ENCODE measurements at regions not wholly inside any gene's neighbourhood (a gene's known extent, or its start where the extent isn't known, plus 50 kb on each side); places are given as distances from the start of the nearest gene placed in this dataset.

DNA sequence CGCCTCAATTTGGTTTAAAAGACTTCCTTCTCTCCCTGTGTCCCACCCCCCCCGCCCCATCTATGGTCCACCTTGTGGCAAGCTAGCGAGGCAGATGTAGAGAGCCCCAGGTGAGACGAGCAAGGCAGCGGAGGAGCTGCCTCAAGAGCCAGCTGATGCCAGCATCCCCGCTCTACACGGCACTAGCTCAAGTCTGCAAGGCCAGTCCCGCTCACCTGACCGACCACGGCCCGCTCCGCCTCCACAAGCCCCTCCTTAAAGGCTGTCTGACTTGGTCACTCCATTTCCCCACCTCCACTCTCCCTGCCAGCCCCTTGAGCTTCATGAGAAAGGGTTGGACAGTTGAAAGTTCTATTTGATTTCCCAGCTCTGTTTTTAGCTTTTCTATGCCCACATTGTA is 56.2 kb upstream of the IGF1R start:
- Histone ChIP-seq H3K27ac (no peak overlapping the region), H3K4me3 (no peak overlapping the region), H3K36me3 (ENCODE audit: insufficient read depth, low read length) (no peaks in the 10 kb centered on the region), H3K9ac (ENCODE audit: insufficient read length) (no peak overlapping the region), H3K9me3 (ENCODE audit: low read depth, low read length) (no peaks in the 10 kb centered on the region)
- no peak for DNase-seq (ENCODE audit: low read depth, low spot score)
- TF ChIP-seq POLR2AphosphoS5 (IDR thresholded peaks at IDR 0.05; ENCODE audit: borderline replicate concordance, low read depth, low read length) (no peak), FOXP2 (optimal IDR thresholded peaks at IDR 0.05; ENCODE audit: control extremely low read depth, extremely low read length, insufficient read depth) (no peak), EZH2 (IDR thresholded peaks at IDR 0.05) (no peak)

DNA sequence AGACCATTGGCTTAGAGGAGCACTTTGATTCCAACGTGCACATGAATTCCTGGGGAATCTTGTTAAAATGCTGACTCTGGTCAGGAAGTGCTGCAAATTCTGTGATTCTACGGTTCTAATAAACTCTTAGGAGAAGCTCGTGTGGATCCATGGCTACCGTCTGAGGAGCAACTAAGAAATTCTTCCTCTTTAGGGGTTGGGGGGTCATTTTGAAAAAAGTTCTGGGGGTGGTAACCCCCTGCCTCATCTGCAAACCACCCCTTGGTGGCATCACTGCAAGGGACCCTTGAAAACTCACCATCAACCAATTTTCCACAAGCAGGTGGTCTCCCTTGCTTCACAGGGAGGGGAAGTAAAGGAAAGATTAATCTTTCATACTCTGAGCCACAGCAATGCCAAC is 52.2 kb upstream of the IGF1R start:
- no peak for DNase-seq (ENCODE audit: low read depth, low spot score)
- Histone ChIP-seq H3K4me3 (no peak overlapping the region), H3K27ac (no peak overlapping the region), H3K36me3 (ENCODE audit: insufficient read depth, low read length) (no peaks in the 10 kb centered on the region), H3K9me3 (ENCODE audit: low read depth, low read length) (no peaks in the 10 kb centered on the region), H3K9ac (ENCODE audit: insufficient read length) (no peak overlapping the region)
- TF ChIP-seq POLR2AphosphoS5 (IDR thresholded peaks at IDR 0.05; ENCODE audit: borderline replicate concordance, low read depth, low read length) (no peak), FOXP2 (optimal IDR thresholded peaks at IDR 0.05; ENCODE audit: control extremely low read depth, extremely low read length, insufficient read depth) (no peak), EZH2 (IDR thresholded peaks at IDR 0.05) (no peak)

DNA sequence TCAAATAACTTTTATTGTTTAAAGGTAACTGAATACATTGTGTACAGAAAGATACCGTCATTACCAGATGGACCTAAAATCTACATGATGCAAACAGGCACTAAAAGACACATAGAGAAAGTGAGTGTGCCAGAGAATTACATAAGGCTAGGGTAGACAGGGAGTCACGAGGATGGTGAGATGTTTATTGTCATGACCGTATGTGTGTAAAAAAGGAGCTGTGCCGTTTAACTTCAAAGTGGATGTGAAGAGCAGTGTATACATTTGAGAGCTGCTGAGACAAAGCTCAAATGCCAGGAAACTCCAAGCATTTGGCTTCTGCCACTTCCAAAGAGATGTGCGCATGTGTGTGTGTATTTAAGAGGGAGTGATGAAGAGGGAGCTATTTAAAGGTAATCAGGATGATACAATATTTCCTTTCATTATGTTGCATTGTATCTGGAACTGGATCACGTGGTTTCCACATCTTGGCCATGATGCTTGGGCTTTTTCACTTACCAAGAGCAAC is 51.4 kb upstream of the IGF1R start:
- H3K36me3 ChIP-seq (ENCODE audit: insufficient read depth, low read length): no peaks in the 10 kb centered on the region
- DNase-seq (ENCODE audit: low read depth, low spot score): no peak
- no peak overlapping the region for H3K4me3 ChIP-seq
- no peak overlapping the region for H3K9ac ChIP-seq (ENCODE audit: insufficient read length)
- TF ChIP-seq EZH2 (IDR thresholded peaks at IDR 0.05): no peak
- H3K9me3 ChIP-seq (ENCODE audit: low read depth, low read length): no peaks in the 10 kb centered on the region
- no peak overlapping the region for H3K27ac ChIP-seq

DNA sequence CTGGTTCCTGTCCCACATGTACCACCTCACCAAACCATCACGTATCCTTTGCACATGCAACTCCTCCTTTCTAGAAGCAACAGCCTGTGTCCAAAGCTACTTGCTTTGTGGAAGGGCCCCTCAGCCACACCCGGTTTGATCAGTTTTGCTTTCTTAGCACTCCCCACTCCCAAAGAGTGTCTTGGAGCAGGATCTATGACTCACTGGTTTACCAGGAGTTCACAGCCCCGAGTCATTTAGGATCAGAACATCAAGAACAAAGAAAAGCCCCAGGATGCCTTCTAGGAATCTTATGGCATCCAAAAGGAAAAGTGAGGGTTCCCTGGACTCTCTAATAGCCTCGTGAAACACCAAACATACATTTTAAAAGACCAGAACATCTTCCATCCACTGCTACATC is 50.7 kb upstream of the IGF1R start:
- Histone ChIP-seq H3K4me3 (no peak overlapping the region), H3K9me3 (ENCODE audit: low read depth, low read length) (no peaks in the 10 kb centered on the region), H3K9ac (ENCODE audit: insufficient read length) (no peak overlapping the region), H3K27ac (no peak overlapping the region), H3K36me3 (ENCODE audit: insufficient read depth, low read length) (no peaks in the 10 kb centered on the region)
- no peak for TF ChIP-seq EZH2 (IDR thresholded peaks at IDR 0.05)
- TF ChIP-seq POLR2AphosphoS5 (IDR thresholded peaks at IDR 0.05; ENCODE audit: borderline replicate concordance, low read depth, low read length): no peak
- TF ChIP-seq FOXP2 (optimal IDR thresholded peaks at IDR 0.05; ENCODE audit: control extremely low read depth, extremely low read length, insufficient read depth): no peak
- no peak for DNase-seq (ENCODE audit: low read depth, low spot score)
